IMR-90 (cell line): ENCODE measurements at regions not wholly inside any gene's neighbourhood (a gene's known extent, or its start where the extent isn't known, plus 50 kb on each side); places are given as distances from the start of the nearest gene placed in this dataset.

Source experiments
- ATAC-seq: fragments of 200-7000 bp; cut with Tn5 transposase; 2 replicates; pipeline ENCODE4 v1.9.1; 2020; ENCODE audit warnings: low read depth, mild to moderate bottlenecking, moderate library complexity
- BruUV-seq: library from RNA; stranded (reverse); fragments of 400-500 nt; replicated peaks from 2 replicates; lab custom pipeline; 2021; lab: Mats Ljungman, UMichigan
- CTCF ChIA-PET: fragments of 300-600 bp; formaldehyde crosslinking; extraction: SDS; loops from one replicate; lab custom pipeline; 2021; ENCODE audit warnings: antibody characterized with exemption; lab: Yijun Ruan, JAX
- POLR2A ChIA-PET: fragments of 300-600 bp; sonication (Branson Sonifier 250); formaldehyde crosslinking; loops from one replicate; lab custom pipeline; 2022; ENCODE audit warnings: antibody characterized with exemption; ENCODE audit not compliant: unreplicated experiment; lab: Charles Lee
- DNase-seq: peaks from one replicate; pipeline ENCODE4 v3.0.0; 2013
- H2AFZ ChIP-seq: replicated peaks from 2 replicates; pipeline ENCODE3; 2013; ENCODE audit warnings: low read length, mild to moderate bottlenecking; ENCODE audit not compliant: poor library complexity
- H2AK5ac ChIP-seq: 2 replicates; pipeline ENCODE4 v1.6.1; 2013; ENCODE audit warnings: low read depth, low read length, inconsistent platforms
- H2AK9ac ChIP-seq: replicated peaks from 2 replicates; pipeline ENCODE3; 2013; ENCODE audit warnings: mild to moderate bottlenecking, low read depth, low read length, moderate library complexity; ENCODE audit not compliant: poor library complexity
- H2BK120ac ChIP-seq: 2 replicates; pipeline ENCODE4 v1.6.1; 2013; ENCODE audit warnings: low read depth, low read length, inconsistent platforms
- H2BK15ac ChIP-seq: 3 replicates; pipeline ENCODE4 v1.6.1; 2013; ENCODE audit warnings: low read depth, low read length, inconsistent platforms
- H2BK20ac ChIP-seq: 2 replicates; pipeline ENCODE4 v1.6.1; 2013; ENCODE audit warnings: low read depth, mild to moderate bottlenecking, inconsistent platforms, low read length, moderate library complexity
- H2BK5ac ChIP-seq: 2 replicates; pipeline ENCODE4 v1.6.1; 2013; ENCODE audit warnings: mild to moderate bottlenecking, low read depth, low read length, inconsistent platforms; ENCODE audit not compliant: poor library complexity, severe bottlenecking
- H3K14ac ChIP-seq: replicated peaks from 2 replicates; pipeline ENCODE4 v1.6.1; 2013; ENCODE audit warnings: low read depth, low read length, inconsistent platforms
- H3K18ac ChIP-seq: 2 replicates; pipeline ENCODE4 v1.6.1; 2013; ENCODE audit warnings: low read depth, low read length, control low read depth
- H3K23ac ChIP-seq: 2 replicates; pipeline ENCODE4 v1.6.1; 2013; ENCODE audit warnings: low read depth, low read length, inconsistent platforms
- H3K27ac ChIP-seq: 2 replicates; pipeline ENCODE4 v1.5.1; 2013; ENCODE audit warnings: mild to moderate bottlenecking, control low read depth, low read length; ENCODE audit not compliant: insufficient read depth
- H3K27me3 ChIP-seq: 2 replicates; pipeline ENCODE4 v1.6.1; 2013; ENCODE audit warnings: low read length; ENCODE audit not compliant: control insufficient read depth, insufficient read depth
- H3K36me3 ChIP-seq: 2 replicates; pipeline ENCODE4 v1.6.1; 2013; ENCODE audit warnings: low read length, mixed read lengths; ENCODE audit not compliant: control insufficient read depth, insufficient read depth
- H3K4ac ChIP-seq: 2 replicates; pipeline ENCODE4 v1.6.1; 2013; ENCODE audit warnings: low read depth, low read length, inconsistent platforms
- H3K4me1 ChIP-seq: 2 replicates; pipeline ENCODE4 v1.6.1; 2013; ENCODE audit warnings: low read length, mixed read lengths; ENCODE audit not compliant: control insufficient read depth, insufficient read depth
- H3K4me2 ChIP-seq: 2 replicates; pipeline ENCODE4 v1.6.1; 2013; ENCODE audit warnings: low read depth, mild to moderate bottlenecking, control low read depth, low read length, moderate library complexity
- H3K4me3 ChIP-seq: 2 replicates; pipeline ENCODE4 v1.5.1; 2013; ENCODE audit warnings: low read depth, mild to moderate bottlenecking, control low read depth, low read length, moderate library complexity; ENCODE audit not compliant: insufficient read depth
- H3K56ac ChIP-seq: 2 replicates; pipeline ENCODE4 v1.6.1; 2013; ENCODE audit warnings: low read length, inconsistent platforms; ENCODE audit not compliant: insufficient read depth; ENCODE audit errors: extremely low read depth
- H3K79me1 ChIP-seq, 2 experiments: 2 replicates each; pipeline ENCODE4 v1.6.1; 2013; ENCODE audit warnings: low read length in 2 of 2, inconsistent platforms in 1 of 2, low read depth in 1 of 2
- H3K9ac ChIP-seq: 2 replicates; pipeline ENCODE4 v1.6.1; 2013; ENCODE audit warnings: low read depth, low read length, control low read depth
- H3K9me1 ChIP-seq: 2 replicates; pipeline ENCODE4 v1.6.1; 2013; ENCODE audit warnings: low read length, inconsistent platforms; ENCODE audit not compliant: insufficient read depth
- H3K9me3 ChIP-seq: 2 replicates; pipeline ENCODE4 v1.6.1; 2013; ENCODE audit warnings: low read length; ENCODE audit not compliant: control insufficient read depth, insufficient read depth
- H4K20me1 ChIP-seq: 2 replicates; pipeline ENCODE4 v1.6.1; 2013; ENCODE audit warnings: low read length, inconsistent platforms; ENCODE audit not compliant: insufficient read depth
- H4K5ac ChIP-seq: 2 replicates; pipeline ENCODE4 v1.6.1; 2013; ENCODE audit warnings: mild to moderate bottlenecking, low read depth, low read length, control low read depth
- H4K8ac ChIP-seq, 2 experiments: 2 replicates each; pipeline ENCODE4 v1.6.1; 2013; ENCODE audit warnings: low read depth in 2 of 2, low read length in 2 of 2, control low read depth in 1 of 2, inconsistent platforms in 1 of 2
- H4K91ac ChIP-seq: 2 replicates; pipeline ENCODE4 v1.6.1; 2013; ENCODE audit warnings: low read depth, low read length, inconsistent platforms; ENCODE audit not compliant: insufficient read depth
- CEBPB ChIP-seq: IDR thresholded peaks from 2 replicates; pipeline ENCODE4 v1.6.1; 2012; ENCODE audit warnings: low read depth, low read length, improper control_type of control experiment
- CHD1 ChIP-seq: IDR thresholded peaks from 2 replicates; pipeline ENCODE4 v1.6.1; 2012; ENCODE audit warnings: low read depth, low read length, improper control_type of control experiment
- FOS ChIP-seq: fragments of 150-350 bp; IDR thresholded peaks from 2 replicates; pipeline ENCODE4 v1.6.1; 2016; ENCODE audit warnings: low read depth, low read length
- MXI1 ChIP-seq: IDR thresholded peaks from 2 replicates; pipeline ENCODE4 v1.6.1; 2012; ENCODE audit warnings: low read depth, mild to moderate bottlenecking, low read length, moderate library complexity, borderline replicate concordance
- POLR2A ChIP-seq: IDR thresholded peaks from 2 replicates; pipeline ENCODE4 v1.6.1; 2012; ENCODE audit warnings: mild to moderate bottlenecking, low read depth, low read length
- RFX5 ChIP-seq: IDR thresholded peaks from 2 replicates; pipeline ENCODE4 v1.8.0; 2012; ENCODE audit warnings: low read depth, mild to moderate bottlenecking, low read length, moderate library complexity
- SMC3 ChIP-seq: fragments of 150-350 bp; IDR thresholded peaks from 2 replicates; pipeline ENCODE4 v1.6.1; 2016; ENCODE audit warnings: low read depth, mild to moderate bottlenecking, antibody characterized with exemption, low read length, moderate library complexity
- WGBS, 2 experiments: methylation state at CpG; one replicate each; pipeline versions ENCODE4 v1.1.5 to v1.1.7; 2013; ENCODE audit warnings: missing lambda C conversion rate in 2 of 2; ENCODE audit not compliant: insufficient read length in 1 of 2; ENCODE audit errors: extremely low coverage in 2 of 2; 5-methylcytosine and 5-hydroxymethylcytosine counted together
- dilution Hi-C: fragments of 300-500 bp; cut with HindIII; formaldehyde crosslinking; loops from one replicate; pipeline ENCODE4 v1.14.3; 2018; ENCODE audit warnings: low sequenced_read_pairs; ENCODE audit not compliant: unreplicated experiment
- in situ Hi-C: fragments of 300-500 bp; cut with MboI; formaldehyde crosslinking; loops from 3 replicates; pipeline ENCODE4 v1.14.3; 2019; ENCODE audit warnings: low sequenced_read_pairs, inconsistent platforms, mixed read lengths
- intact Hi-C: fragments of 100-400 bp; cut with micrococcal nuclease; formaldehyde crosslinking; loops from 2 replicates; pipeline ENCODE4 v1.10.0; 2022
- TF ChIP-seq, protein P1 (sequence below): fragments of 150-350 bp; IDR thresholded peaks from 2 replicates; pipeline ENCODE4 v1.6.1; 2016; ENCODE audit warnings: low read depth, mild to moderate bottlenecking, low read length, moderate library complexity, borderline replicate concordance

DNA sequence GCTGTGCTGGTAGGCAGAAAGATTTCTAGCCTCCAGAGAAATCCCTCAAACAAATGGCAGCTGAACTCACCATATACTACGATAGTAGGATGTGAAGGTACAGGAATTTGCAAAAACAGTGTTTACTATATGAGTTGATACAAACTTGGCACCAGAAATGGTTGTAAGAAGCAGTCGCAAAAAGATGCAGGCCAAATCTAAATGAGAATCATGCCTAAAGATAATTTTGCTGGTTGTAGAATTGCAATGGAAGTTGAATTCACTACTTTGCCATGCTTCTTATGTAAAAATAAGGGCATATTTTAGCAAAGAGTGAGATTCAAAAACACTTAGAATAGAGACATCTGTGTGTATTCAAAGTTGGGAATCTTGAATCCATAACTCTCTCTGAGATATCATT is 924.7 kb downstream of the SUCLG1 start:
- Histone ChIP-seq H2BK120ac (no peak overlapping the region), H3K9me1 (no peaks in the 10 kb centered on the region), H4K5ac (no peak overlapping the region), H3K56ac (no peak overlapping the region), H2BK20ac (no peak overlapping the region), H4K91ac (no peak overlapping the region), H3K18ac (no peak overlapping the region), H3K4me1 (no peaks in the 10 kb centered on the region), H2AK9ac (no peak overlapping the region), H3K79me1 (no peaks in the 10 kb centered on the region), H3K4me2 (no peak overlapping the region), H3K27me3 (no peaks in the 10 kb centered on the region), H2BK5ac (no peak overlapping the region), H3K23ac (no peak overlapping the region), H3K36me3 (no peaks in the 10 kb centered on the region), H3K27ac (no peak overlapping the region), H2AFZ (no peak overlapping the region), H3K9me3 (no peaks in the 10 kb centered on the region), H3K14ac (no peak overlapping the region), H4K8ac (no peak overlapping the region), H3K4ac (no peak overlapping the region), H2AK5ac (no peak overlapping the region), H3K4me3 (no peak overlapping the region), H2BK15ac (no peak overlapping the region), H4K20me1 (no peaks in the 10 kb centered on the region), H3K9ac (no peak overlapping the region)
- dilution Hi-C loops, result no loop called here
- ATAC-seq (no peak), DNase-seq (no peak)
- CTCF ChIA-PET, result no interaction called here
- POLR2A ChIA-PET, result no interaction called here
- WGBS, 2 experiments, result no CpG with 5 or more reads among the region's 2 CpGs
- in situ Hi-C loops, result no loop called here
- no TSS peak for BruUV-seq
- intact Hi-C loops, result no loop called here
- TF ChIP-seq CHD1 (no peak), RFX5 (no peak), SMC3 (no peak), POLR2A (no peak), CEBPB (no peak), FOS (no peak), MXI1 (no peak)
- TF ChIP-seq, protein P1, sequence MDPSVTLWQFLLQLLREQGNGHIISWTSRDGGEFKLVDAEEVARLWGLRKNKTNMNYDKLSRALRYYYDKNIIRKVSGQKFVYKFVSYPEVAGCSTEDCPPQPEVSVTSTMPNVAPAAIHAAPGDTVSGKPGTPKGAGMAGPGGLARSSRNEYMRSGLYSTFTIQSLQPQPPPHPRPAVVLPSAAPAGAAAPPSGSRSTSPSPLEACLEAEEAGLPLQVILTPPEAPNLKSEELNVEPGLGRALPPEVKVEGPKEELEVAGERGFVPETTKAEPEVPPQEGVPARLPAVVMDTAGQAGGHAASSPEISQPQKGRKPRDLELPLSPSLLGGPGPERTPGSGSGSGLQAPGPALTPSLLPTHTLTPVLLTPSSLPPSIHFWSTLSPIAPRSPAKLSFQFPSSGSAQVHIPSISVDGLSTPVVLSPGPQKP, result no peak
